Heart left ventricle (tissue), 16 donors: ENCODE measurements at regions not wholly inside any gene's neighbourhood (a gene's known extent, or its start where the extent isn't known, plus 50 kb on each side); places are given as distances from the start of the nearest gene placed in this dataset.

ENCODE experiments used
- ATAC-seq, 4 donors: fragments of 200-7000 bp; cut with Tn5 transposase; one replicate each; pipeline ENCODE4 v1.9.1; 2020 to 2022; ENCODE audit warnings: moderate library complexity in 4 of 4, mild to moderate bottlenecking in 3 of 4, moderate number of reproducible peaks in 1 of 4
- DNase-seq, 5 donors: peaks; one replicate each; pipeline ENCODE4 v3.0.0-alpha.2; 2020
- H3K27ac ChIP-seq, 12 donors: fragments of 200-600 bp; sonication (generic) in 4 of 12; one replicate each; pipeline versions ENCODE4 v1.5.0 to v1.8.0; 2016 to 2022; ENCODE audit warnings: mild to moderate bottlenecking in 2 of 12
- H3K27me3 ChIP-seq, 9 donors: fragments of 200-600 bp; sonication (generic) in 2 of 9; one replicate each; pipeline versions ENCODE4 v1.5.1 to v1.8.0; 2016 to 2022; ENCODE audit warnings: mild to moderate bottlenecking in 3 of 9
- H3K36me3 ChIP-seq, 9 donors: fragments of 200-600 bp; sonication (generic) in 2 of 9; one replicate each; pipeline versions ENCODE4 v1.5.0 to v1.8.0; 2018 to 2022; ENCODE audit warnings: mild to moderate bottlenecking in 2 of 9
- H3K4me1 ChIP-seq, 12 donors: fragments of 200-600 bp; sonication (generic) in 4 of 12; one replicate each; pipeline versions ENCODE4 v1.5.0 to v1.8.0; 2016 to 2022; ENCODE audit warnings: mild to moderate bottlenecking in 3 of 12
- H3K4me3 ChIP-seq, 12 donors: fragments of 200-600 bp; sonication (generic) in 4 of 12; one replicate each; pipeline versions ENCODE4 v1.5.0 to v1.8.0; 2017 to 2022; ENCODE audit warnings: mild to moderate bottlenecking in 9 of 12, moderate library complexity in 4 of 12
- H3K9me3 ChIP-seq, 12 donors: fragments of 200-600 bp; sonication (generic) in 4 of 12; one replicate each; pipeline versions ENCODE4 v1.5.0 to v1.8.0; 2016 to 2022; ENCODE audit warnings: mild to moderate bottlenecking in 1 of 12
- CTCF ChIP-seq, 12 donors: fragments of 200-600 bp; sonication (generic) in 4 of 12; IDR thresholded peaks; one replicate each; pipeline versions ENCODE4 v1.5.0 to v1.8.0; 2018 to 2022; ENCODE audit warnings: antibody characterized with exemption in 12 of 12, mild to moderate bottlenecking in 5 of 12
- POLR2A ChIP-seq, 2 donors: fragments of 450-650 bp; IDR thresholded peaks; one replicate each; pipeline ENCODE4 v1.6.1; 2017; ENCODE audit warnings: antibody characterized with exemption in 2 of 2, mild to moderate bottlenecking in 2 of 2, moderate library complexity in 2 of 2
- WGBS, 4 donors: extraction: QIAGEN DNeasy Blood & Tissue Kit in 2 of 4; methylation state at CpG; one replicate each; pipeline versions ENCODE4 v1.1.5 to v1.1.7; 2013 to 2018; 5-methylcytosine and 5-hydroxymethylcytosine counted together
- intact Hi-C, 10 donors: fragments of 100-400 bp; cut with DNase I; formaldehyde crosslinking; loops; one replicate each; pipeline versions ENCODE4 v1.11.1 to v1.14.2; 2022
- donor health status: ischemic (EF 13 %, LVEDD 7.1; RV severe dilation, severe dysfunction).
- donor health status: healthy with polysubstance abuse.
- donor health status: DM: no; HTN: yes; CAD: no.
- donor health status: DM: no; HTN: no; CAD: no.
- donor health status: ischemic (EF 25% LVEDD 6.9; RV normal size, moderate dysfunction).
- donor health status: ischemic (EF 25% LVEDD 5.7; RV mildly dilated, moderate dysfunction).
- donor health status: healthy.
- donor health status: DM: yes; HTN: yes; CAD: no.
- donor health status: ischemic (EF 35%, LVEDD 5.7; RV mildly dilated, moderate dysfunction).
- donor health status: nonischemic (EF 11% LVEDD 7.7; RV severe dilation, severe dysfunction).
- donor health status: DM: yes; HTN: yes; CAD: no.
- donor health status: PGD.
- donor health status: ischemic (EF 29% LVEDD 5.4; RV normal size, mild dysfunction).
- donor health status: nonischemic (EF 23%, LVEDD 6.1; RV moderate dilation, normal function).

GRCh38 chr3:193788189-193788991, 195.4 kb downstream of the OPA1 start:
- H3K27me3 ChIP-seq: peaks cover 0 to 60% (median 4%) of the 10 kb centered on the region in 9 donors
- peaks cover 0 to 18% (median 8%) of the 10 kb centered on the region in 12 donors for H3K4me1 ChIP-seq
- peak overlapping the region in 3 of 12 donors; percentile 9 to 15 (median 9) for H3K27ac ChIP-seq
- intact Hi-C loops: loop anchor here (1.0 to 10.0 kb wide), 15 partner anchors 184 to 527 kb away; partner anchors contain the start of gene HES1 (in 6 of the 10)
- peak; percentile 64 to 75 (median 70) for DNase-seq
- TF ChIP-seq POLR2A (IDR thresholded peaks at IDR 0.05): no peak
- peak; percentile 66 to 89 (median 82) for TF ChIP-seq CTCF (IDR thresholded peaks at IDR 0.05)
- peak; percentile 75 to 96 (median 94) for ATAC-seq
- no peaks in the 10 kb centered on the region for H3K36me3 ChIP-seq
- WGBS, 4 donors: 25 to 33% (median 29%) methylated on average over 15 of the region's 15 CpGs
- no peak overlapping the region for H3K4me3 ChIP-seq
- no peaks in the 10 kb centered on the region for H3K9me3 ChIP-seq

- Histone ChIP-seq H3K4me3 (no peak overlapping the region), H3K36me3 (no peaks in the 10 kb centered on the region), H3K27me3 (peaks cover 0 to 60% (median 4%) of the 10 kb centered on the region in 9 donors), H3K9me3 (no peaks in the 10 kb centered on the region), H3K27ac (no peak overlapping the region), H3K4me1 (peaks cover 0 to 21% (median 8%) of the 10 kb centered on the region in 12 donors)
- TF ChIP-seq POLR2A (IDR thresholded peaks at IDR 0.05) (no peak), CTCF (IDR thresholded peaks at IDR 0.05) (no peak)
- ATAC-seq (no peak), DNase-seq (no peak)
- WGBS, 4 donors: 74 to 94% (median 77%) methylated on average over 1 of the region's 1 CpG
- intact Hi-C loops: loop anchor here (2.0 to 10.0 kb wide), 12 partner anchors 183 to 525 kb away; partner anchors contain the start of gene HES1 (in 6 of the 10)
These were observed 196.4 kb downstream of the OPA1 start for GRCh38 chr3:193789455-193789854.

GRCh38 chr3:193790086-193790990, 197.3 kb downstream of the OPA1 start:
- 94 to 99% (median 96%) methylated on average over 4 of the region's 4 CpGs for WGBS, 4 donors
- no peak overlapping the region for H3K27ac ChIP-seq
- no peaks in the 10 kb centered on the region for H3K9me3 ChIP-seq
- peaks cover 0 to 53% (median 4%) of the 10 kb centered on the region in 9 donors for H3K27me3 ChIP-seq
- TF ChIP-seq POLR2A (IDR thresholded peaks at IDR 0.05) (no peak), CTCF (IDR thresholded peaks at IDR 0.05) (no peak)
- peaks cover 0 to 24% (median 10%) of the 10 kb centered on the region in 12 donors for H3K4me1 ChIP-seq
- H3K4me3 ChIP-seq: no peak overlapping the region
- peak in 1 of 4 donors; percentile 13 for ATAC-seq
- no peaks in the 10 kb centered on the region for H3K36me3 ChIP-seq
- no peak for DNase-seq
- intact Hi-C loops: no loop called here
